HEK293T (cell line): ENCODE measurements at regions not wholly inside any gene's neighbourhood (a gene's known extent, or its start where the extent isn't known, plus 50 kb on each side); places are given as distances from the start of the nearest gene placed in this dataset.

Source experiments
- BHLHE40 ChIP-seq: fragments of 450-650 bp; IDR thresholded peaks from 2 replicates; pipeline ENCODE4 v1.6.1; 2016; ENCODE audit warnings: mild to moderate bottlenecking, moderate library complexity, borderline replicate concordance
- ELF4 ChIP-seq: fragments of 450-650 bp; IDR thresholded peaks from 2 replicates; pipeline ENCODE4 v1.6.1; 2017; ENCODE audit warnings: antibody characterized with exemption
- FOXK2 ChIP-seq: fragments of 450-650 bp; IDR thresholded peaks from 2 replicates; pipeline ENCODE4 v1.6.1; 2016; ENCODE audit warnings: mild to moderate bottlenecking
- FOXM1 ChIP-seq: fragments of 450-650 bp; IDR thresholded peaks from 2 replicates; pipeline ENCODE4 v1.6.1; 2017; ENCODE audit warnings: mild to moderate bottlenecking, borderline replicate concordance
- HDGF ChIP-seq: fragments of 450-650 bp; IDR thresholded peaks from 2 replicates; pipeline ENCODE4 v1.6.1; 2017; ENCODE audit warnings: antibody characterized with exemption, borderline replicate concordance
- L3MBTL2 ChIP-seq: fragments of 450-650 bp; conservative IDR thresholded peaks from 2 replicates; pipeline ENCODE4 v1.6.1; 2016; ENCODE audit warnings: mild to moderate bottlenecking
- SP1 ChIP-seq: fragments of 450-650 bp; IDR thresholded peaks from 2 replicates; pipeline ENCODE4 v1.6.1; 2017
- SUZ12 ChIP-seq: fragments of 450-650 bp; IDR thresholded peaks from 2 replicates; pipeline ENCODE4 v1.6.1; 2016; ENCODE audit warnings: mild to moderate bottlenecking
- TARDBP ChIP-seq: fragments of 450-650 bp; IDR thresholded peaks from 2 replicates; pipeline ENCODE4 v1.6.1; 2016

DNA sequence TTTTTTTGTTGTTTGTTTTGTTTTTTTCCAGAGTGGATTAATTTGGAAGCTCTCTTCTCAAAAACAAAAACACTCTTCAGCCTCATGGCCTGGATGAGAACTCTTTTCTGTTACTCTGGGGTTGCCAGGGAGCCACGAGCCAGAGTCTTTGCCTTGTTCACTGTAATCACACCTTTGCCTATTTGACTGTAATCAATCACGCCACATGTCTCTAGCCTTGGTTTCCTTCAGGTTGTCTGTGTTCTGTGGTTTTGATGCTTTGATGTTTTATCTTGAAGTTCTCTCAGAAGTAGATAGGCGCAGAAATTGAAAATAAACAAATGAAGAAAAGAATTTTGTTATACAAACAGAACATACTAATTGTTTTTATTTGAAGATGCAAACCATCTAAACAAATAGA, 62.3 kb upstream of the IGF1R start:
- TF ChIP-seq FOXK2 (no peak), HDGF (no peak), SUZ12 (no peak), ELF4 (no peak), SP1 (no peak), TARDBP (no peak), BHLHE40 (no peak), L3MBTL2 (no peak), FOXM1 (no peak)
